ENCODE measurements at regions not wholly inside any gene's neighbourhood (a gene's known extent, or its start where the extent isn't known, plus 50 kb on each side); places are given as distances from the start of the nearest gene placed in this dataset.
A peak's percentile ranks its signal among the peaks of the same experiment; 100 is the strongest.

DNA sequence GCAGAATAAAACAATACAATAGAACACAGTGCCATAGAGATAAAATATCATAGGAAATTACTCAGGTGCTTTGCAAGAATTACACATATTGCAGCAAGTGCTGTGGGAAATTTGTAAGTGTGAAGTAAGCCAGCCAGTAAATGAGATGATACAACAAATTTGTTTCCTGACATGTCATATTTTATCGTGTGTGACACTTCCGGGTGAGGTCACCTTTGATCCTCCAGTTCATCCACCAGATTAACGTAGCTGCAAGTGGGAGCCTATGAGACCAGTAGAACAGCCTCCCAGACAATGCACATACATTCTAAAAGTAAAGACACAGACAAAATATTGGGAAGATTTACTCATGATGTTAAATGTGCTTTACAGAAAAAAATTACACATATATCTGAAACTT, 72.2 kb downstream of the PRDM9 start (continued):
- TF ChIP-seq, protein P1, sequence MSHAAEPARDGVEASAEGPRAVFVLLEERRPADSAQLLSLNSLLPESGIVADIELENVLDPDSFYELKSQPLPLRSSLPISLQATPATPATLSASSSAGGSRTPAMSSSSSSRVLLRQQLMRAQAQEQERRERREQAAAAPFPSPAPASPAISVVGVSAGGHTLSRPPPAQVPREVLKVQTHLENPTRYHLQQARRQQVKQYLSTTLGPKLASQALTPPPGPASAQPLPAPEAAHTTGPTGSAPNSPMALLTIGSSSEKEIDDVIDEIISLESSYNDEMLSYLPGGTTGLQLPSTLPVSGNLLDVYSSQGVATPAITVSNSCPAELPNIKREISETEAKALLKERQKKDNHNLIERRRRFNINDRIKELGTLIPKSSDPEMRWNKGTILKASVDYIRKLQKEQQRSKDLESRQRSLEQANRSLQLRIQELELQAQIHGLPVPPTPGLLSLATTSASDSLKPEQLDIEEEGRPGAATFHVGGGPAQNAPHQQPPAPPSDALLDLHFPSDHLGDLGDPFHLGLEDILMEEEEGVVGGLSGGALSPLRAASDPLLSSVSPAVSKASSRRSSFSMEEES (CRISPR knock-in tag; IDR thresholded peaks at IDR 0.05), result no peak
- TF ChIP-seq, protein P2, sequence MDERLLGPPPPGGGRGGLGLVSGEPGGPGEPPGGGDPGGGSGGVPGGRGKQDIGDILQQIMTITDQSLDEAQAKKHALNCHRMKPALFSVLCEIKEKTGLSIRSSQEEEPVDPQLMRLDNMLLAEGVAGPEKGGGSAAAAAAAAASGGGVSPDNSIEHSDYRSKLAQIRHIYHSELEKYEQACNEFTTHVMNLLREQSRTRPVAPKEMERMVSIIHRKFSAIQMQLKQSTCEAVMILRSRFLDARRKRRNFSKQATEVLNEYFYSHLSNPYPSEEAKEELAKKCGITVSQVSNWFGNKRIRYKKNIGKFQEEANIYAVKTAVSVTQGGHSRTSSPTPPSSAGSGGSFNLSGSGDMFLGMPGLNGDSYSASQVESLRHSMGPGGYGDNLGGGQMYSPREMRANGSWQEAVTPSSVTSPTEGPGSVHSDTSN (CRISPR knock-in tag; IDR thresholded peaks at IDR 0.05; ENCODE audit: low read depth), result no peak
- TF ChIP-seq, protein P2 (tag; conservative IDR thresholded peaks at IDR 0.05; ENCODE audit: low read depth), result peak; percentile 74

DNA sequence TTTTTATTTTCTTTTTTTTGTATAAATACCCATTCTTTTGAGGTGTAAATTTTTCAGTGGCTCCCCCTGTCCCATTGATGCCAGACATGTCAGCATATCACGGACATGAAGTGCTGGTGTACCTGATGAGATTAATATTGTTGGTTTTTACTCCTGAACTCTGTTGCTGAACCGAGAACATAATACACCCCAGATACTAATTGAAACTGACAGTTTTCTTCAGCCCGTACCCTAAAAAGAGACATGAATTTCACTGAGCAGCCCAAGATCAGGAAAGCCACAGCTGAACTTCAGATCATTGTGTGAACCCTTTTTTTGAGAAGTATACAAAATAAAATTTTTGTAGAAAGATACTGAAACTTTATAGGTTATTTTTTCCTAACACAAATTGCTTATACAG, 75.7 kb downstream of the PRDM9 start:
- no peak overlapping the region for H3K4me3 ChIP-seq
- H4K20me1 ChIP-seq (replicated peaks; ENCODE audit: control insufficient read depth, insufficient read depth, low read length), result no peaks in the 10 kb centered on the region
- FAIRE-seq (no peak), DNase-seq (ENCODE audit: extremely low read depth in 1 of 4, low spot score in 3 of 4) (no peak), ATAC-seq (no peak)
- no peaks in the 10 kb centered on the region for H3K9me1 ChIP-seq (ENCODE audit: control insufficient read depth, insufficient read depth, low read length)
- no peaks in the 10 kb centered on the region for H3K27me3 ChIP-seq (ENCODE audit: control insufficient read depth in 2 of 2, insufficient read depth in 2 of 2, low read length in 2 of 2)
- no peaks in the 10 kb centered on the region for H3K4me1 ChIP-seq (replicated peaks in 1 of 2; ENCODE audit: control insufficient read depth in 2 of 2, insufficient read depth in 2 of 2, low read length in 2 of 2)
- H3K9me3 ChIP-seq (replicated peaks; ENCODE audit: control insufficient read depth, insufficient read depth, low read depth, low read length), result no peaks in the 10 kb centered on the region
- no peak overlapping the region for H2AFZ ChIP-seq (ENCODE audit: low read depth, low read length)
- no peak overlapping the region for H3K9ac ChIP-seq (ENCODE audit: insufficient read depth in 1 of 2, low read depth in 2 of 2, low read length in 2 of 2)
- no peak for TF ChIP-seq TAF1 (IDR thresholded peaks at IDR 0.05; ENCODE audit: control insufficient read depth, extremely low read depth, insufficient read depth, low read length, severe bottlenecking)
- TF ChIP-seq RFX5 (IDR thresholded peaks at IDR 0.05; ENCODE audit: low read depth, low read length), result no peak
- no peak for TF ChIP-seq ZNF311 (CRISPR knock-in tag; IDR thresholded peaks at IDR 0.05)
- TF ChIP-seq ZNF23 (CRISPR knock-in tag; IDR thresholded peaks at IDR 0.05), result no peak
- no peak for TF ChIP-seq ZNF282 (CRISPR knock-in tag; IDR thresholded peaks at IDR 0.05)
- no peak for TF ChIP-seq BHLHE40 (IDR thresholded peaks at IDR 0.05; ENCODE audit: low read length)
- TF ChIP-seq NRF1 (conservative IDR thresholded peaks at IDR 0.05 in 1 of 2, IDR thresholded peaks at IDR 0.05 in 1 of 2), result no peak
- BruUV-seq (replicated peaks), result no TSS peak
- in situ Hi-C loops (cut with MboI), result no loop called here
- H3K27ac ChIP-seq (ENCODE audit: extremely low read depth, low read depth, low read length), result no peak overlapping the region
- no peaks in the 10 kb centered on the region for H3K79me2 ChIP-seq (ENCODE audit: control insufficient read depth, insufficient read depth, low read length)
- no peaks in the 10 kb centered on the region for H3K36me3 ChIP-seq (ENCODE audit: control insufficient read depth, insufficient read depth, low read length)
- ChIA-PET CTCF (ENCODE audit: low intra/inter-chr PET ratio) (no interaction called here), POLR2A (no interaction called here)
- H3K4me2 ChIP-seq (ENCODE audit: insufficient read depth, low read length), result no peak overlapping the region
- intact Hi-C loops (cut with micrococcal nuclease), result no loop called here
- WGBS (ENCODE audit: insufficient coverage, low coverage, missing lambda C conversion rate), result 0% methylated on average over 3 of the region's 3 CpGs
